Kidney glomerular epithelial cell (primary cell): ENCODE measurements at regions not wholly inside any gene's neighbourhood (a gene's known extent, or its start where the extent isn't known, plus 50 kb on each side); places are given as distances from the start of the nearest gene placed in this dataset.

ENCODE experiments used
- DNase-seq: peaks from one replicate; lab custom pipeline; 2025; lab: John Stamatoyannopoulos, UW

GRCh38 chr15:80308002-80308401, 56.0 kb upstream of the CTXND1 start:
- no peak for DNase-seq

- DNase-seq: peak; percentile 29
Measured at GRCh38 chr15:80309769-80310384, 57.9 kb upstream of the CTXND1 start.

GRCh38 chr15:80310776-80311175, 58.8 kb upstream of the CTXND1 start:
- no peak for DNase-seq

- no peak for DNase-seq
Measured at GRCh38 chr15:80315289-80315987, 63.4 kb upstream of the CTXND1 start.

- DNase-seq: no peak
Measured at GRCh38 chr15:80317389-80318182, 65.6 kb upstream of the CTXND1 start.

GRCh38 chr15:80321853-80322252, 69.8 kb upstream of the CTXND1 start:
- no peak for DNase-seq

- DNase-seq: no peak
Measured at GRCh38 chr15:80323285-80323684, 71.3 kb upstream of the CTXND1 start.

- DNase-seq: no peak
Measured at GRCh38 chr15:80324545-80325080, 72.6 kb upstream of the CTXND1 start.

- no peak for DNase-seq
Measured at GRCh38 chr15:80325206-80325605, 73.2 kb upstream of the CTXND1 start.

- no peak for DNase-seq
Measured at GRCh38 chr15:80326270-80326669, 74.3 kb upstream of the CTXND1 start.

- DNase-seq: no peak
Measured at GRCh38 chr15:80328496-80328895, 75.7 kb upstream of the ARNT2 start.

GRCh38 chr15:80331886-80332406, 72.2 kb upstream of the ARNT2 start:
- DNase-seq: no peak

GRCh38 chr15:80333261-80333660, 70.9 kb upstream of the ARNT2 start:
- DNase-seq: no peak

GRCh38 chr15:80334521-80334920, 69.7 kb upstream of the ARNT2 start:
- DNase-seq: no peak

- DNase-seq: no peak
Measured at GRCh38 chr15:80339601-80340000, 64.6 kb upstream of the ARNT2 start.

GRCh38 chr15:80342148-80342547, 62.0 kb upstream of the ARNT2 start:
- no peak for DNase-seq

GRCh38 chr15:80343554-80343992, 60.6 kb upstream of the ARNT2 start:
- no peak for DNase-seq

- DNase-seq: no peak
Measured at GRCh38 chr15:80350941-80351610, 53.1 kb upstream of the ARNT2 start.
